ENCODE measurements at regions not wholly inside any gene's neighbourhood (a gene's known extent, or its start where the extent isn't known, plus 50 kb on each side); places are given as distances from the start of the nearest gene placed in this dataset.

GRCh38 chr6:158259136-158259535 is 53.1 kb upstream of the TULP4 start:
- TF ChIP-seq CTCF (IDR thresholded peaks at IDR 0.05) (no peak), POLR2A (IDR thresholded peaks at IDR 0.05) (no peak)
- no peak for ATAC-seq
- Histone ChIP-seq H3K9me3 (no peaks in the 10 kb centered on the region), H3K36me3 (no peaks in the 10 kb centered on the region), H3K4me3 (no peak overlapping the region), H3K27ac (no peak overlapping the region), H3K27me3 (no peaks in the 10 kb centered on the region), H3K4me1 (peaks cover 0 to 20% (median 11%) of the 10 kb centered on the region in 12 donors)
- WGBS, 4 donors = 97 to 99% (median 97%) methylated on average over 4 of the region's 4 CpGs
- DNase-seq = no peak
- intact Hi-C loops (cut with DNase I) = no loop called here

- WGBS, 4 donors = 97 to 100% (median 97%) methylated on average over 3 of the region's 3 CpGs
- Histone ChIP-seq H3K9me3 (no peaks in the 10 kb centered on the region), H3K4me1 (peaks cover 0 to 20% (median 11%) of the 10 kb centered on the region in 12 donors), H3K27ac (no peak overlapping the region), H3K4me3 (no peak overlapping the region), H3K36me3 (no peaks in the 10 kb centered on the region), H3K27me3 (no peaks in the 10 kb centered on the region)
- intact Hi-C loops (cut with DNase I) = no loop called here
- ATAC-seq = no peak
- TF ChIP-seq POLR2A (IDR thresholded peaks at IDR 0.05) (no peak), CTCF (IDR thresholded peaks at IDR 0.05) (no peak)
- DNase-seq = no peak
Measured at GRCh38 chr6:158259845-158260244, 52.4 kb upstream of the TULP4 start.

- intact Hi-C loops (cut with DNase I) = no loop called here
- DNase-seq (no peak), ATAC-seq (peak in 1 of 4 donors; percentile 14)
- H3K27me3 ChIP-seq = no peaks in the 10 kb centered on the region
- no peak for TF ChIP-seq CTCF (IDR thresholded peaks at IDR 0.05)
- no peak for TF ChIP-seq POLR2A (IDR thresholded peaks at IDR 0.05)
- no peak overlapping the region for H3K4me3 ChIP-seq
- H3K9me3 ChIP-seq = no peaks in the 10 kb centered on the region
- H3K4me1 ChIP-seq = no peaks in the 10 kb centered on the region
- H3K27ac ChIP-seq = no peak overlapping the region
- 87 to 92% (median 90%) methylated on average over 7 of the region's 7 CpGs for WGBS, 4 donors
- no peaks in the 10 kb centered on the region for H3K36me3 ChIP-seq
Measured at GRCh38 chr6:158262082-158262481, 50.2 kb upstream of the TULP4 start.
